CD1c-positive myeloid dendritic cell (primary cell): ENCODE measurements at regions not wholly inside any gene's neighbourhood (a gene's known extent, or its start where the extent isn't known, plus 50 kb on each side); places are given as distances from the start of the nearest gene placed in this dataset.
A peak's percentile ranks its signal among the peaks of the same experiment; 100 is the strongest.

Source experiments
- DNase-seq: peaks from one replicate; pipeline ENCODE4 v3.0.0-alpha.2; 2016; ENCODE audit errors: extremely low spot score

DNA sequence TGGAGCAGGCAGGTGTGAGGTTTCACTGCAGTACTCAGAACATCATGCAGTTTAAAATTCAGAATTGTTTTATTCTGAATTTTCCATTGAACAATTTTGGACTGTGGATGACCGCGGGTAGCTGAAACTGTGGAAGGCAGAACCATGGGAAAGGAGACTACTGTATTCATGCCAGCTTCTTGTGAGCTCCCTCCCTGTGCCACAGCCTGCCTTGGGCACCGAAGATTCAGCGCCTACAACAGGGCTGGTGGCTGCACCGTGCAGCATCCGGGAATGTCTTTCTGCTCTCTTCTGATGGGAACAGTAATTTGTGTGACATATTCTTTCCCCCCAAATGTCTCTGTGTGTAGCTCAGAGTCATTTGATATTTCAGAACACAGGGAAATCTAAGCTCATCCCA is 118.5 kb upstream of the NKX1-1 start:
- DNase-seq = no peak

DNA sequence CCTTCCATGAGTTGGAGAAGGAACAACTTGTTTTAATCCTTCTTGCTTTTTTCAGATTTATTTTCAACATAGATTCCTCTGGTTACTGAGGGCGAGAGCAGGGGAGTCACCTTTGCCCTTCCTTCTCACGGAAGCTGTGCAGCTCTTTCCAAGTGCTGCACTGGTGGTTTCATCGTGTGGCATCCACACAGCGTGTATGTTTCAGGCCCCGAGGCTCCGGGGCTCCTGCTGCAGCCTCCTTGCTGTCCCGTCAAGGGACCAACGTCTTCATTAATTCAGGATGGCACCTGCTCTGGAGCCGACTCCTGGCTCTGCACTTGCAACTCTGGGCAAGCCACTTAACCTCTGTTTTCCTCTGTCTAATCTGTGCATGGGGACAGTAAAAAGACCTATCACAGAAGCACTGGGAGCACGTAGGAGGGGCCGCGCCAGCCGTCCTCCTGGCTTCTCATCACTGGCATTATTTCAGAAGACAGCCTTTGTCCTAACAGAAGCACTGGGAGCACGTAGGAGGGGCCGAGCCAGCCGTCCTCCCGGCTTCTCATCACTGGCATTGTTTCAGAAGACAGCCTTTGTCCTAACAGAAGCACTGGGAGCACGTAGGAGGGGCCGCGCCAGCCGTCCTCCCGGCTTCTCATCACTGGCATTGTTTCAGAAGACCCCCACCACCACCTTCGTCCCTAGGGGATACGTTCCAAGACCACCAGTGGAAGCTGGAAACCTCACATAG is 117.8 kb upstream of the NKX1-1 start:
- DNase-seq = no peak

DNA sequence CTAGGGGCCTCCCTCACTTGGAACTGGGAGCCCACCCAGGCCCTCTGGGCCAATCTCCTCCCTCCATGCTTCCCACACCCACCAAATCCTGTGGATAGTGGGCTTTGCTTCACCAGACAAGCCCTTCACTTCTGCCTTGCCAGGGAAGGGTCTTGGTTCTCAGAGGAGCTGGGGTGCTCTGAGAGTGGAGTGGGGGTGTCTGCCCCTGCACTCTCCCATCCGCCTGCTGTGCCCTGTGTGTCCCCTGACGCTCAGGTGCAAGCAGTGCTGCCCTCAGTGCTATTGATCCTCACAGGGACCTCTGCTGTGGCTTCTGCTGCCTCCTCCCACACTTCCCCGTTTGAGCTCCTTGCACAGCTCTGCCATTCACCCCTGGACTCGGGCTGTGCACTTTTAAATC is 117.3 kb upstream of the NKX1-1 start:
- no peak for DNase-seq

DNA sequence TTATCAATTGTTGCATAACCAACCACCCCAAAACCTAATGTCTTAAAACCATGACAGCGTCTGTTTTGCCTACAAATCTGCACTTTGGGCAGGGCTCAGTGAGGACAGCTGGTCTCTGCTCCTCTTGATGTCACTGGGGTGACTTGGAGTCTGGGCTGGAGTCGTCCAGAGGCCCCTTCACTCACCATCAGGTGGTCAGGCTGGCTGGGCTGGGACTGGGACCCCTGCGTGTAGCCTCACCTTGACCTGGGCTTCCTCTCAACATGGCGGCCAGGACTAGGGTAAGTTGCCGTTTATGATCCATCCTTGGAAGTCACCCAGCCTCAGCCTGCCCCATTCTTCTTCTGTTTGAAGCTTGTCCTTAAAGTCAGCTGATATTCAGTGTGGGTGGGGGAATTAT is 116.8 kb upstream of the NKX1-1 start:
- DNase-seq = no peak

DNA sequence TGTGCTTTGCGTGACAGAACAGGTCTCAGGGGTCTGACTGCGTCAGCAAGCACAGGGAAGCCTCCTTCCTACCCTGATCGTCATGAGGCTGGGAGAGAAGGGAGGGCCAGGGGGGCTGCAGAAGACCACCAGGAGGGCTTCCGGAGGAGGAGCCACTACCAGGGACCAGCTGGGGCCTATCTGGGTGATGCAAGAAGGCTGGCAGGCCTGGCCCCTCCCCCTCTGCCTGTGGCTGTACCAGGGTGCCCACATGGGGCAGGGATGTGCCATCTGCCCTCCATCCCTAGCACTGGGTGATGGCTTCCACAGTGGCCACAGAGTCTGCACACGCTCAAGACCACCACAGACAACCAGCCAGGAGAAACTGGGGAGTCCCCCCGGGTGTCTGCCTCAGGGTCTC is 116.4 kb upstream of the NKX1-1 start:
- DNase-seq = no peak

DNA sequence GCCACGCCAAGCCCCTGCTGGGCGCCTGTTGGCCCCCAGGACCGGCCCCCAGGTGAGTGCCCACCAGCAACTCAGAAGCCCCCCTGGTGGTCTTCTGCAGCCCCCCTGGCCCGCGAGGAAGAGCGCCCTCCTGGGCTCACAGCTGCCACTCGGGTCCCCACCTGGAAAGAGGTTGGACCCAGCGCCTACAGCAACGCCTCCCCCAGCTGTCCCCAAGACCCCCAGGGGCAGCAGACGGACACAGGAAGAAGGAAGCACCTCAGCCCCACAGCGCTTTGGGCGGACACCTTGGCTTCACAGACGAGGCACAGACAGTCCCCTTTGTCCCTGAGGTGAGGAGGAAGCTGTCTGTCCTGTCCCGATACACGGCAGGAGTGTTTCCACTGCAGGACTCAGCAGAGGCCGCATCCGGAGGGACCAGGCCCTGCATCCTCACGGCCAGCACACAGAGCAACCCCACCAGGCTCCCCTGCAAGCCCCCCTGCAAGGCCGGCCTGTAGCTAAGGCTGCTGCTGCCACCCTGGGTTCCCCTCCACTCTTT is 115.6 kb upstream of the NKX1-1 start:
- no peak for DNase-seq

GRCh38 chr4:1520795-1521576 is 114.7 kb upstream of the NKX1-1 start:
- peak; percentile 1 for DNase-seq

DNA sequence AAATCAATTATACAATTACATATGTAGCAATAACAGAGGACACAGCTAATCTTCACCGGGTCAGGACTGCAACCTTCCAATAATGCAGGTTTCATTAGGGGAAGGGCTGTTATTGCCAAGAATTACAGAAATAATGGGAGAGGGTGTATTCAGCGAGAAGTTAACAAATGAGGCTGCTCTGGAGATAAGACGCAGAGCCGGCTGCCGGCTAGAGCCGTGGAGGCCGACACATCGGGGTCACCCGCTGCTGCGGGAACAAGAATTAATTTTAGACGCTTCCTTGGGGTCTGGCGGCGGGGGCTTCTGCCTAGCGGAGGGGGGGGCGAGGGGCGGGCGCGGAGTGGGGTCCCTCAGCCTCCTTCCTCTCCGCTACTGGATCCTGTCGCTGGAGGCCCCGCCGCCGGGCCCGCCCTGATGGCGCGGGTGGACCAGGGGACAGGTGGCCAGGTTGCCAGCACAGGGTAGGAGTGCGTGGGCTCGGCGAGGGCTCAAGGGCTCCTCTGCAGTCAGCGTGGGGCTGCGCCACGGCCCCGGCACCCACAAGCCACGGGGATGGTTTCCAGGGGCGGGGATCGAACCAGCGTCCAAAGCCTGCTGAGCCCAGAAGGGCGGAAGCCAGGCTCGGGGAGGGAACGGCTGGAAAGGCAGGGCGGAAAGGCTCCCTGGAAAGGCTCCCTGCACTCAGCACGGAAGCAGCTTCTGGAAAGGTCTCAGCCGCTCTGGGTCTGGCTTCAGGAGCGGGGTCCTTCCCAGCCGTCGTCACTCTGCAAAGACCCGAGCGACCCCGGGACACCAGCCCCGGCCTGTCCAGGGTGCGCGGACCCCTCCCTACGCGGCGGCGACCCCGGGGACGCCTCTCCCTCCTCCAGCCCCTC is 113.8 kb upstream of the NKX1-1 start:
- DNase-seq = no peak

DNA sequence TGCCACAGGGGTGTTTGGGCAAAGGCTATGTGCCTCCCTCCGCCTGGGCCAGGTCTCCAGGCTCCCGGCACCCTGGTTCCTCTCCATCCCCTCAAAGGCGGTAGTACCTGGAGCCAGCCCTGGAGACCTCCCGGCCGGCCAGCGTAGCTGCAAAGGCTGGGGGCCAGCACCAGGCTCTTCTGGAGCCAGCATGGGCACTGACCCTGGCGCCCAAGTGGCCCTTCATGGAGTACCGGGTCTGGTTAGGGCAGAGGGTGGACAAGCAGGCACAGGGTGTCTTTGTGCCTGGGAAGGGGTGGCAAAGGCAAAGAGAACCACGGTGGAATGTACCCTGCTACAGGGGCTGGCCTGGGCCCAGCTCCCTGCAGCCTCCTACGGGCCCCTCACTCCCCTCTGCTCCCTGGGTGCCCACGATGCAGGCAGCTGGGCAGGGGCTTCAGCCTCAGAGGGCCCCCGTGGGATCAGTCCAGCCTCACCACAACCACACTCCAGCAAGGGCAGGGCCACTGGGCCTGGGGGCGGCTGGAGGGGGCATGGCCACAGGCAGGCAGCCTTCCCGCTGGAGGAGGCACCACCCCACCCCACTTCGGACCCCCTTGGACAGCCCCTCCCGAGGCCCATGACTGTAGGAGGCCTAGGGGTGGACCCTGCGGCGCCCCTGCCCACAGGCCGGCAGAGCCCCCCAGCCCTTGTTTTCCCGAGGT is 112.9 kb upstream of the NKX1-1 start:
- DNase-seq = no peak

GRCh38 chr4:1517592-1518411 is 111.6 kb upstream of the NKX1-1 start:
- DNase-seq = no peak

DNA sequence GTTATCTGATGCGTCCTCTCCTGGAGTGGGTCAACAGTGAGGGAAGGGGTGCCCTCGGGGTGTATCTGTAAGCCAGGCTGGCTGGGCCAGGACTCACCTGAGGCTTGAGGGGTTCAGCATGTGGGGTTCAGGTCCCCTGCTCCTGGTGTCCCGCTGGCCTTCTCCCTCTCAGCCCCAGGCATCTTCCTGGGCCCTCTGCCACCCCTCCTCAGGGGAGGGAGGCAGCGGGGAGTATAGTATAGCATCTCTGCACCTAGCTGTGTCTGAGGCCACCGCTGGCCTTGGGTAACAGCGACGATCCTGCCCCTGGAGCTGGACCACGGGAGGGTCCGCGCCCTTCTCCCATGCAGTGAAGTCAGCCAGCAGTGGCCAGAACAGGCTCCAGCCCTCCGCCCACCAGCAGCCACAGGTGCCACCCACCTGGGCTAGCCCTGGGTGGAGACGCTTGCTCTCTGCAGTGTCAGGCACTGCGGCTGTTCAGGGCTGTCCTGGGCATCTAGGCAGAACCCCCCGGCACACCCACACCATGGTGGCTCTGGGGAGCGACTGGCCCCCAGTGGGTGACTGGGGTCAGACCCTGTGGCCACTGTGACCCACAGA is 110.7 kb upstream of the NKX1-1 start:
- DNase-seq = no peak

GRCh38 chr4:1516261-1516660 is 110.0 kb upstream of the NKX1-1 start:
- DNase-seq = no peak

GRCh38 chr4:1515763-1516162 is 109.5 kb upstream of the NKX1-1 start:
- DNase-seq = no peak

DNA sequence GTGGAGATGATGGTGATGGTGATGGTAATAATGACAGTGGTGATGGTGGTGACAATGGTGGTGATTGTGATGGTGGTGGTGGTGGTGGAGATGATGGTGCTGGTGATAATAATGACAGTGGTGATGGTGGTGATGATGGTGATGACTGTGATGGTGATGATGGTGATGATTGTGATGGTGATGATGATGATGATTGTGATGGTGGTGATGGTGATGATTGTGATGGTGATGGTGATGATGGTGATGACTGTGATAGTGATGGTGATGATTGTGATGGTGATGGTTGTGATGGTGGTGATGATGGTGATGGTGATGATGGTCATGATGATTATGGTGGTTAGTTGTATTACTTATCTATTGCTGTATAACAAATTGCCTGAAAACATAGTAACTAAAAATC is 108.9 kb upstream of the NKX1-1 start:
- no peak for DNase-seq

GRCh38 chr4:1514612-1515011 is 108.4 kb upstream of the NKX1-1 start:
- no peak for DNase-seq

DNA sequence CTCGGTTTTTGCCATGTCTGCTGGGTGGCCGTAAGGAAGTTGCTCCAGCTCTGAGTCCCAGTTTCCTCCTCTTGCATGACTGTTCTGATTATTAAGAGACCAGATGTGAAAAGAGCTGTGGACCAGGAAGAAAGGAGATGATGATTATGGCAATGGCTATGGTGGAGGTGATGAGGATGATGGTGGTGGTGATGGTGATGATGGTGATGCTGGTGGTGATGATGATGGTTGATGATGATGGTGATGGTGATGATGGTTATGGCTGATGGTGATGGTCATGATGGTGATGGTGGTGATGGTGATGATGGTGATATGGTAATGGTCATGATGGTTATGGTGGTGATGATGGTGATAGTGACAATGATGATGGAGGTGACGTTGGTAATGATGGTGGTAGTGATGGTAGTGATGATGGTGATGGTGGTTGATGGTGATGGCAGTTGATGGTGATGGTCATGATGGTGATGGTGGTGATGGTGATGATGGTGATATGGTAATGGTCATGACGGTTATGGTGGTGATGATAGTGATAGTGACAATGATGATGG is 107.8 kb upstream of the NKX1-1 start:
- no peak for DNase-seq

DNA sequence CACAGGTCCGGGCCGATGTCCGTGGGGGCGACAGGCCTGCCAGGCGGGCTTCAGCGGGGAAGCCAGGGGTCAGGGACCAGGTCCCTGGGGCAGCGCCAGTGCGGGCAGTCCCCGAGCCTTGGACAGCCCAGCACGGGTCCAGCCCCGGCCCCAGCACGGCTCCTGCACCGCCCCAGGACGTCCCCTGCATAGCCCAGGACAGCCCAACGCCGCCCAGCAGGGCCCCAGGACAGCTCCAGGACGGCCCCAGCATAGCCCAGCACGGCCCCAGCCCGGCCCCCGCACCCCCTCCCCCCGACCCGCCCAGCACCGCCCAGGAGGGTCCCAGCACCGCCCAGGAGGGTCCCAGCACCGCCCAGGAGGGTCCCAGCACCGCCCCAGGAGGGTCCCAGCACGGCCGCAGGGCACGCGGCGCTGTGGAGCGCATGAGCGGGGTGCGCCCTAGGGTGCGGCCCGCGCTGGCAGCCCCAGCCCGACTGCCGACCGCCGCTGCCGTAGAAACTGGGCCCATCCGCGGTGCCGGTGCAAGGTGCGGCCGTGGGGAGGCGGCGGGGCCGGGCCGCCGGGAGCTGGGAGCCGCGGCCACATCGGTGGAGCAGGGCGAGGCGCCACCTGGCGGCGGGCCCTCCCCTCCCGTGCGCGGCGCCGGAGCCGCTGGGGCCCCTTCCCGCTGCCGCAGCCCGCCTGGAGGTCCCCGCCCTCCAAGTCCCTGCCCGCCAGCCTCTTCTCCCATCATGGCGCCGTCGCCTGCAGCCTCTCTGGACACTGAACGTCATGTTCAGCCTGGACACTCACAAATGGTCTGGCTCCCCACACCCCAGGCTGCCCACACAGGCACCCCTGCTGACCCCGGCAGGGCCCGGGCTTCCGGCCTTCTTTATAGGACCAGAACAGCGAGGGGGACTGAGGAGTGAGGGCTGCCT is 106.8 kb upstream of the NKX1-1 start:
- peak; percentile 49 for DNase-seq

DNA sequence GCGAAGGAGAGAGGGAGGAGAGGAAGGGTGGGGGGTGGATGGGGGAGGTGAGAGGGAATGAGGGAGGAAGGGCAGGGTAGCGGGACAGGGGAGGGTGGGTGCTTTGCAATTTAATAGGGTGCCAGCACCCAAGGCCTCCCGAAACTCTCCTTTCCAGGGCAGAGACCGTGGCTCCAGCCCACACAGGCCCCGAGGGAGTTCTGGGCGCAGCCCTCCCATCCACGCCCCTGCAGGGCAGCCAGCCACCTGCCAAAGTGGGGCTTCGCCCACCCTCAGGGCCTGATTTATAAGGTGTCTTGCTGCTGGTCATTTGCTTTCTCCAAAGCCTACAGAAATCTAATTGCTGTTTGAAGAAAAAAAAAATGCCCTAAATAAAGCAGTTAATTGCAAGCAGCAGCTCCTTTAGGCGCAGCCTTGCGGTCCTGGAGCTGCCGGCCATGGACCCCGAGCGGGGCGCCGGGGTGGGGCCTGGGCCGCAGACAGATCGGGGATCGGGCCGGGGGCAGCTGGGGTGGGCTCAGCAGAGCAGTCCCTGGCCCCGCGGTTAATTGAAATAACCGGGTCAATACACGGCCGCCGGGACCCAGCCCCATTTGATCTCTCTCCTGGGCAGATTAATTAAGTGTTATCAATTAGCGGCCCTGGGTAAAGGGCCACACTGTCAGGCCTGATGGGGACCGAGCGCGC is 106.0 kb upstream of the NKX1-1 start:
- DNase-seq = no peak
